Esophagus muscularis mucosa (tissue), 4 donors: ENCODE measurements at regions not wholly inside any gene's neighbourhood (a gene's known extent, or its start where the extent isn't known, plus 50 kb on each side); places are given as distances from the start of the nearest gene placed in this dataset.

Experiments
- DNase-seq: peaks from one replicate; pipeline ENCODE4 v3.0.0-alpha.2; 2017; ENCODE audit errors: extremely low spot score
- H3K27ac ChIP-seq, 4 donors: fragments of 200-600 bp; sonication (generic); replicated peaks in 1 of 4; 1 replicate in 3 of 4; 2 replicates in 1 of 4; pipeline ENCODE4 v1.5.1; 2016 to 2019; ENCODE audit warnings: mild to moderate bottlenecking in 1 of 4
- H3K27me3 ChIP-seq, 4 donors: fragments of 200-600 bp; sonication (generic); one replicate each; pipeline versions ENCODE4 v1.5.1 to v1.6.0; 2016 to 2019
- H3K36me3 ChIP-seq, 4 donors: fragments of 200-600 bp; sonication (generic); one replicate each; pipeline ENCODE4 v1.5.1; 2016 to 2019
- H3K4me1 ChIP-seq, 4 donors: fragments of 200-600 bp; sonication (generic); one replicate each; pipeline ENCODE4 v1.5.1; 2016 to 2019
- H3K4me3 ChIP-seq, 4 donors: fragments of 200-600 bp; sonication (generic); 1 replicate in 2 of 4; 2 replicates in 2 of 4; pipeline ENCODE4 v1.5.1; 2016 to 2019; ENCODE audit warnings: mild to moderate bottlenecking in 4 of 4, moderate library complexity in 1 of 4
- H3K9me3 ChIP-seq, 4 donors: fragments of 200-600 bp; sonication (generic); 1 replicate in 3 of 4; 2 replicates in 1 of 4; pipeline ENCODE4 v1.5.1; 2016 to 2019
- EP300 ChIP-seq: sonication (generic); formaldehyde crosslinking; IDR thresholded peaks from one replicate; pipeline ENCODE4 v1.6.1; 2017; ENCODE audit warnings: antibody characterized with exemption
- POLR2A ChIP-seq: fragments of 450-650 bp; IDR thresholded peaks from one replicate; pipeline ENCODE4 v1.6.1; 2017; ENCODE audit warnings: antibody characterized with exemption, moderate library complexity, mild to moderate bottlenecking, low read depth
- POLR2AphosphoS5 ChIP-seq, 2 donors: sonication (generic); formaldehyde crosslinking; IDR thresholded peaks; one replicate each; pipeline ENCODE4 v1.6.1; 2017; ENCODE audit warnings: antibody characterized with exemption in 2 of 2
- WGBS: methylation state at CpG from one replicate; pipeline ENCODE4 v1.1.5; 2018; 5-methylcytosine and 5-hydroxymethylcytosine counted together
- intact Hi-C: fragments of 100-400 bp; cut with DNase I; formaldehyde crosslinking; loops from one replicate; pipeline ENCODE4 v1.15.1; 2023
- TF ChIP-seq, protein P1 (sequence below), 3 experiments: fragments of 200-600 bp in 2 of 3; fragments of 450-650 bp in 1 of 3; sonication (generic) in 2 of 3; IDR thresholded peaks; one replicate each; pipeline ENCODE4 v1.5.1; 2017 to 2019; ENCODE audit warnings: antibody characterized with exemption in 3 of 3, mild to moderate bottlenecking in 2 of 3, moderate library complexity in 1 of 3

DNA sequence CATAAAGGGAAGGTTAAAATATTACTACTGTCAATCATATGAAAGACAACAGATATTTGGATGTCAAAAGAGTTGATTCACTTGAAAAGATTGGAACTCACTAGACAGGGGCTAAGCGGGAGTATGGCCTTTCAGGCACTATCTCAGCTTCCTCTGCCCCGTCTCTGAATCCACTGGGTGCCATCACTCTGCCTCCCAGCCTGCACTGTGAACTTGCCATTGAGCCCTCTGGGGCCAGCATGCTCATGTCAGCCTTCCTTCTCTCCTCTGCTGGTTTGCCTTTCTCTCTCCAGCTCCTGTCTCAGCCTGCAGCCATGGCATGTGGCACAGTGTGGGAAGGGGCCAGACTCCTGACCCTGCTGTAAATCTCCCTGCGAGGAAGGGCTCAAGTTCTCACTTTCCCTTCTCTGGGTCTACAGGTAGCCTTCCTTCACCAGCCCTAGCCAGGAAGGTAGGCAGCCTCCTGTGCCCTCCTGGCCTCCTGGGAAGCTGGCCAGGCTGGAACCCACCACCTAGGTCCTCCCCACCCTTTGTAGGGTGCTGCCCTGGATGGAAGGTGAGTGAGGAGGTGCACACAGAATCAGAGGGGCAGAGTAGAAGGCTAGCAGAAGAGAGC, 54.0 kb upstream of the SLCO2A1 start:
- 88% methylated on average over 3 of the region's 3 CpGs for WGBS
- TF ChIP-seq, protein P1, sequence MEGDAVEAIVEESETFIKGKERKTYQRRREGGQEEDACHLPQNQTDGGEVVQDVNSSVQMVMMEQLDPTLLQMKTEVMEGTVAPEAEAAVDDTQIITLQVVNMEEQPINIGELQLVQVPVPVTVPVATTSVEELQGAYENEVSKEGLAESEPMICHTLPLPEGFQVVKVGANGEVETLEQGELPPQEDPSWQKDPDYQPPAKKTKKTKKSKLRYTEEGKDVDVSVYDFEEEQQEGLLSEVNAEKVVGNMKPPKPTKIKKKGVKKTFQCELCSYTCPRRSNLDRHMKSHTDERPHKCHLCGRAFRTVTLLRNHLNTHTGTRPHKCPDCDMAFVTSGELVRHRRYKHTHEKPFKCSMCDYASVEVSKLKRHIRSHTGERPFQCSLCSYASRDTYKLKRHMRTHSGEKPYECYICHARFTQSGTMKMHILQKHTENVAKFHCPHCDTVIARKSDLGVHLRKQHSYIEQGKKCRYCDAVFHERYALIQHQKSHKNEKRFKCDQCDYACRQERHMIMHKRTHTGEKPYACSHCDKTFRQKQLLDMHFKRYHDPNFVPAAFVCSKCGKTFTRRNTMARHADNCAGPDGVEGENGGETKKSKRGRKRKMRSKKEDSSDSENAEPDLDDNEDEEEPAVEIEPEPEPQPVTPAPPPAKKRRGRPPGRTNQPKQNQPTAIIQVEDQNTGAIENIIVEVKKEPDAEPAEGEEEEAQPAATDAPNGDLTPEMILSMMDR (IDR thresholded peaks at IDR 0.05): no peak
- TF ChIP-seq POLR2AphosphoS5 (IDR thresholded peaks at IDR 0.05): no peak
- TF ChIP-seq EP300: no peak
- no peak for TF ChIP-seq POLR2A
- no peak overlapping the region for H3K4me3 ChIP-seq
- DNase-seq: peak; percentile 74
- no peaks in the 10 kb centered on the region for H3K4me1 ChIP-seq
- no peaks in the 10 kb centered on the region for H3K27me3 ChIP-seq
- intact Hi-C loops: no loop called here
- no peaks in the 10 kb centered on the region for H3K36me3 ChIP-seq
- H3K27ac ChIP-seq: no peak overlapping the region
- H3K9me3 ChIP-seq: peaks cover 0 to 18% (median 3%) of the 10 kb centered on the region in 4 donors

DNA sequence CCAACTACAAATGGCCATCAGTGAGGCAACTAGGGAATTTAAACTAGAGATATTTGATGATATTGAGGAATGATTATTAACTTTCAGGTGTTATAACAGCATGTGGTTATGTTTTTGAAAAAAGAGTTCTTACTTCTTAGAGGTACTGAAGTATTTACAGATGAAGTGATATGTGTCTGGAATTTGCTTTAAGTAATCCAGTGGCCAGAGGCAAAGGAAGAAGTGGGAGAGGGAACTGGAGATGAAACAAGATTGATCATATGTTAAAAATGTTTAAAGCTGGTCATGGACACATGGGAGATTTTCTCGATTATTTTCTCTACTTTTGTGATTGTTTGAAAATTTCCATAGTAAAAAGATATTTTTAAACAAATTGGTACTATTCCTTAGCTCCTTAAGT, 53.3 kb upstream of the SLCO2A1 start:
- no peak overlapping the region for H3K27ac ChIP-seq
- H3K4me3 ChIP-seq: no peak overlapping the region
- intact Hi-C loops: no loop called here
- peaks cover 0 to 11% (median 3%) of the 10 kb centered on the region in 4 donors for H3K9me3 ChIP-seq
- no peaks in the 10 kb centered on the region for H3K36me3 ChIP-seq
- 82% methylated on average over 1 of the region's 1 CpG for WGBS
- no peaks in the 10 kb centered on the region for H3K27me3 ChIP-seq
- no peaks in the 10 kb centered on the region for H3K4me1 ChIP-seq
- TF ChIP-seq, protein P1 (IDR thresholded peaks at IDR 0.05): no peak
- TF ChIP-seq POLR2A (no peak), POLR2AphosphoS5 (IDR thresholded peaks at IDR 0.05) (no peak), EP300 (no peak)
- DNase-seq: no peak

DNA sequence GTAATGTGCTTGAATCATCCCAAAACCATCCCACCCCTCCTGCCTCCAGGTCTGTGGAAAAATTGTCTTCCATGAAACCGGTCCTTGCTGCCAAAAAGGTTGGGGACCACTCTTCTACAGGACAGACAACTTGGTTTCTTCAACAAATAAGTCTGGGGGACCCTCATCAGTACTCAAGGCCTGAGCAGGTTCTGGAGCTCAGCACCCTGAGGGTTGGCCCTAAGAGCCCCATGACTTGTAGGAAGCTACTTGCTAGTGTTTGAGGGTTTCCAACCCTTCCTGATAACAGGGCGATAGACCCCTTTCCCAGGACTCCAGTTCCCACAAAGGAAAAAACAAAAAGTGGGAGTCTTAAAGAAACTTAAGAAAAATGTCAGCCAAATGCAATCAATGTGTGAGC, 52.9 kb upstream of the SLCO2A1 start:
- no peaks in the 10 kb centered on the region for H3K27me3 ChIP-seq
- peak; percentile 21 for DNase-seq
- no peak overlapping the region for H3K4me3 ChIP-seq
- H3K27ac ChIP-seq: no peak overlapping the region
- no peaks in the 10 kb centered on the region for H3K36me3 ChIP-seq
- H3K4me1 ChIP-seq: no peaks in the 10 kb centered on the region
- TF ChIP-seq POLR2A (no peak), POLR2AphosphoS5 (IDR thresholded peaks at IDR 0.05) (no peak), EP300 (no peak)
- TF ChIP-seq, protein P1 (IDR thresholded peaks at IDR 0.05): no peak
- intact Hi-C loops: no loop called here
- peaks cover 0 to 9% (median 3%) of the 10 kb centered on the region in 4 donors for H3K9me3 ChIP-seq
- WGBS: 90% methylated on average over 2 of the region's 2 CpGs

DNA sequence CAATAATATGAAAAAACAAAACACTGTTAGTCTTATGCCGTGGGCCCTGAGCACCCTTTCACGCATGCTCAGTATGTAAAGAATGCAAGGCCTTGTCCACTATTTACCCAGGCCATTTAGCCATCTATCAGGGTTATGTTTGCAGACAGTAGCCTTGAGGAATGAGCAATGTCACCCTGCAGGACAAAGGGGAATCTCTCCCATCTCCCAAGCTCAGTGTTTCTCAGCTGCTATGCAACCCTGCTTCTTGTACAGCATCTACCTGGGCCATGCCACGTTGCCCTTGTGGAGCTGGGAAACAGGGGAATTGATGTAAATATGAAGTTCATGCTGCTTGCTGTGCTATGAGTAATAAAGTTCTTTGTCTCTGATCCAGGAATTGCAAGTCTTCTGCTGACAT, 51.5 kb upstream of the SLCO2A1 start:
- 80% methylated on average over 3 of the region's 3 CpGs for WGBS
- Histone ChIP-seq H3K4me1 (no peaks in the 10 kb centered on the region), H3K27me3 (no peaks in the 10 kb centered on the region), H3K27ac (no peak overlapping the region), H3K9me3 (peaks cover 0 to 9% (median 3%) of the 10 kb centered on the region in 4 donors), H3K4me3 (no peak overlapping the region), H3K36me3 (no peaks in the 10 kb centered on the region)
- intact Hi-C loops: no loop called here
- TF ChIP-seq POLR2A (no peak), POLR2AphosphoS5 (IDR thresholded peaks at IDR 0.05) (no peak), EP300 (no peak)
- TF ChIP-seq, protein P1 (IDR thresholded peaks at IDR 0.05): no peak
- DNase-seq: peak; percentile 80

DNA sequence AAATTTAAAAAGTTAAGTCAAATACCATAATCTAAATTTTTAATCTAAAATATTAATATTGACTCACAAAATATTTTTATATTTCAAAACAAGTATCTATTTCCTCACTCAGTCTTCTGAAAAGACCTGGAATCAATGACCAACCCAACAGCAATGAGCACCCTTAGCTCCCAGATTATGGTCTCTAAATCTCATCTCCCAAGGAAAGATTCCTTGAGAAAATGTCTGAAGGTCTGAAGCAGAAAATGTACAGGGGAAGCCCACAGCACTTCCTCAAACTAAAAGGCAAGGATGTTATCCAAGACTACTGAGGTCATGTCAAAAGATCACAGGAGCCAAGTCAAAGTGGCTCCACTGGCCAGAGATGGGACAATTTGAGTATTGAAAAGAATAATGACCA, 51.0 kb upstream of the SLCO2A1 start:
- no peaks in the 10 kb centered on the region for H3K27me3 ChIP-seq
- H3K9me3 ChIP-seq: peaks cover 0 to 9% (median 3%) of the 10 kb centered on the region in 4 donors
- H3K36me3 ChIP-seq: no peaks in the 10 kb centered on the region
- H3K4me1 ChIP-seq: no peaks in the 10 kb centered on the region
- H3K27ac ChIP-seq: no peak overlapping the region
- peak; percentile 17 for DNase-seq
- no peak overlapping the region for H3K4me3 ChIP-seq
- intact Hi-C loops: no loop called here
- TF ChIP-seq, protein P1 (IDR thresholded peaks at IDR 0.05): no peak
- no peak for TF ChIP-seq POLR2AphosphoS5 (IDR thresholded peaks at IDR 0.05)
- TF ChIP-seq POLR2A: no peak
- TF ChIP-seq EP300: no peak
